Right lobe of liver (tissue), 4 donors: ENCODE measurements at regions not wholly inside any gene's neighbourhood (a gene's known extent, or its start where the extent isn't known, plus 50 kb on each side); places are given as distances from the start of the nearest gene placed in this dataset.

Experiments
- POLR2A ChIP-seq: fragments of 450-650 bp; IDR thresholded peaks from one replicate; pipeline ENCODE4 v1.6.1; 2017; ENCODE audit warnings: antibody characterized with exemption, mild to moderate bottlenecking
- TF ChIP-seq, protein P1 (sequence below), 4 donors: fragments of 200-600 bp in 3 of 4; fragments of 450-650 bp in 1 of 4; IDR thresholded peaks; one replicate each; pipeline versions ENCODE4 v1.5.1 to v1.8.0; 2016 to 2022; ENCODE audit warnings: antibody characterized with exemption in 4 of 4, mild to moderate bottlenecking in 2 of 4
- donor health status: DM: no; HTN: no; CAD: no.
- donor health status: DM: no; HTN: no; CAD: no.
- donor health status: DM: no; HTN: yes; CAD: no.

DNA sequence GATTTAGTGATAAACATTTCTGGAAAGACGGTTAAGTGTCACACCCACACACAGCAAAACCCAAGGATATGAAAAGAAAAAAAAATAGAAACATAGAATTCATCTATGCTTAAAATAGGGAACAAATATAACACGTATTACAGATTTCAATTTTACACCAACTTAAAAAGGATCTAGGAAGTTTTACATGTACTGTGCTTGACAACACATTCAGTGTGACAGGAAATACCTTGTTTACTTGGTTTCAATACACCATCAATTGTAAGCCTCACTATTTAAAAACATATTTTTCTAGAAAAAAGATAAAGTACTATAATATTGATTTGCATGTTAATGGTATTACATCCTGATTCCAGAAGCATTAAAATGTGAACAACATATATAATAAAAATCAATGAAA, 77.0 kb upstream of the SPRY1 start:
- TF ChIP-seq, protein P1, sequence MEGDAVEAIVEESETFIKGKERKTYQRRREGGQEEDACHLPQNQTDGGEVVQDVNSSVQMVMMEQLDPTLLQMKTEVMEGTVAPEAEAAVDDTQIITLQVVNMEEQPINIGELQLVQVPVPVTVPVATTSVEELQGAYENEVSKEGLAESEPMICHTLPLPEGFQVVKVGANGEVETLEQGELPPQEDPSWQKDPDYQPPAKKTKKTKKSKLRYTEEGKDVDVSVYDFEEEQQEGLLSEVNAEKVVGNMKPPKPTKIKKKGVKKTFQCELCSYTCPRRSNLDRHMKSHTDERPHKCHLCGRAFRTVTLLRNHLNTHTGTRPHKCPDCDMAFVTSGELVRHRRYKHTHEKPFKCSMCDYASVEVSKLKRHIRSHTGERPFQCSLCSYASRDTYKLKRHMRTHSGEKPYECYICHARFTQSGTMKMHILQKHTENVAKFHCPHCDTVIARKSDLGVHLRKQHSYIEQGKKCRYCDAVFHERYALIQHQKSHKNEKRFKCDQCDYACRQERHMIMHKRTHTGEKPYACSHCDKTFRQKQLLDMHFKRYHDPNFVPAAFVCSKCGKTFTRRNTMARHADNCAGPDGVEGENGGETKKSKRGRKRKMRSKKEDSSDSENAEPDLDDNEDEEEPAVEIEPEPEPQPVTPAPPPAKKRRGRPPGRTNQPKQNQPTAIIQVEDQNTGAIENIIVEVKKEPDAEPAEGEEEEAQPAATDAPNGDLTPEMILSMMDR (IDR thresholded peaks at IDR 0.05): no peak
- TF ChIP-seq POLR2A: no peak
